NCI-H1092 treated with DMSO at 0.1 percent for 48 hours (cell line): ENCODE measurements at regions not wholly inside any gene's neighbourhood (a gene's known extent, or its start where the extent isn't known, plus 50 kb on each side); places are given as distances from the start of the nearest gene placed in this dataset.

Source experiments
- DNase-seq: peaks from one replicate; lab custom pipeline; 2025; lab: John Stamatoyannopoulos, UW

DNA sequence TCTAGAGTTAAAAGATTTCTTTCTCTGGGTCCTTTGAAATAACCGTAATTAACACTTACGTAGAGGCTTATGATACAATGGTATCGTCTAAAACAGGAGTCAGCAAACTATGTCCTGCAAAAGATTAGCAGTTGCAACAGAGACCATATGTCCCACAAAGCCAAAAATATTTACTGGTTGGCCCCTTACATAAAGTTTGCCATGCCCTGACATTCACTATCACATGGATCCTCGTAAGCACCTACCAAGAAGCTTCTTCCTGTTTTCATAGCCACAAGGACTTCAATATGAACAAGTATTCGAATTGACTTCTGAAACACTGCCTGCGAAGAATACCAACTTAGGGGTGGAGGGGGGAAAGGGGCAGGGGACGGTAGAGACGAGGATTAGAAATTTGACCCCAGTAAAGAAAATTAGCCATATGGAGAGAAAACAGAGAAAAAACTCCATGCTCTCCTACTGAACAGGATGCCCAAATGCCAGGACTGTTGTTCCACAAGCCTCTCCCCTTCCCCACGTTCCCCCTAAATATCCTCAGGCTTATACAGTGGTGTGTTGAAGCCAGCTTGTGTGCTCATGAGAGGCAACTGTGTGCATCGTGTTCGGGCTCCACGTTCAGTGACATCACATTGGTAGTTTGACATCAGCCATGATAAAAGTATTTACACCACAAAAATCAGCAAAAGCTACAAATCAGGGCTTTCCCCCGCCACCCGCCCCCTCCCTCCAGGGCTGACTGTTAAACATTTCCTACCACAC, 144.1 kb upstream of the HES1 start:
- no peak for DNase-seq

GRCh38 chr3:193992425-193993037, 143.4 kb upstream of the HES1 start:
- DNase-seq = no peak

DNA sequence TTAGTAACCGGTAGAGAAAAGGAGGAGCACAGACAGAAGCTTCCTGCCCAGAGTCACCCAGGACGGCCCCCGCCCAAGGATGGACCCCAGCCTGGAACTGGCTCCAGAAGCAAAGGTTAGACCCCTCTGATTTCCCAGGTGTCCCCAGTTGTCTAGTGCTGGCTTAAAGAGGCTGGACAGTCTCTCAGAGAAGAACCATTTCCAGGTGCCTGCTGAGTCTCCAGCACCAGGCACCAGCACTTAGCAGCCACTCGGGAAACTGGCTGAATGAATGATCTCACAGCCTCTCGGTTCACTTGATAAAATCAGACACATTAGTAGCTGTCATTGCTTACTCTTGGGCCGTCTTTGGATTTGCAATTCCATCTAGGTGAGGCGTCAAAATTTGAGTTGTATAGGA, 139.7 kb upstream of the HES1 start:
- no peak for DNase-seq

- DNase-seq = no peak
These were observed 139.3 kb upstream of the HES1 start for GRCh38 chr3:193996641-193997089.

DNA sequence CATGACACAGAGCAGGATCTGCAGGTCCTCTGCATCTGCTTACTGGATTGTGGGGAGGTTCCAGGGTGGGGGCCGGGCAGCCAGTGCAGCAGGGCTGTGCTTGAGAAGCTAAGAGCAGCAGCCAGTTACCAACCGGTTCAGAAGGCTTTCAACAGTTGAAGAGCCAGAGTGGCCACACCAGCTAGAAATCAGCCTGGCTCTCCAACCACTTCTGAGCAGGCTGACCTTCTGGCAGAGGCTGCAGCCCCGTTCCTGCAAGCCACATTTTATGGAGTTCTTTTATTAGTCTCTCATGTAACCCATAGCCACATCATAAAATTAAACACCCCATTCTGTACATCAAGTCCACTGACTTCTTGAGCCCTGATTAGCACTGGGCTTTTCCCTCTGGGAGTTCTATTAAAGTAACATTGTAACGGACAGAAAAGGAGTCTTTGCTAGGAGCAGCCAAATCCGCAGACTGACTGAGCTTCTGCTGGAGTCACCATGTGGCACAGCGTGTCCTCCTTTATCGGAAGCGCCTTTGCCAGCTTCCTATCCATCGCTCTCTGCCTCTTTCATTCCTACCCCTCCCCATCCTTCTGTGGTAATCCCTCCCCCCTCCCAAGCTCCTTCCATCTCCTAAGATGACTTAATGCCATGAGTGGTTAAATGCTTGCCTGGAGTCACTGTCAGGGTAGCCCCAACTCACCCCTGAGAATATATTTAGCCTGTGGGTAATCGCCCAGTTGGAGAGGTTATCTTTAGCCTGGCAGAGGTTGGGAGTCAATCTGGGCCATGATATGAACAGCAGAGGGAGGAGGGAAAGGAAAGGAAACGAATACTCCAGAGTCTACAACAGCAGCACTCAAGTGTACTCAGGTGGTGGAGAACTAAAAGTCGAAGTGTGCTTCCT, 138.5 kb upstream of the HES1 start:
- no peak for DNase-seq

- DNase-seq = no peak
These were observed 137.9 kb upstream of the HES1 start for GRCh38 chr3:193998123-193998448.

DNA sequence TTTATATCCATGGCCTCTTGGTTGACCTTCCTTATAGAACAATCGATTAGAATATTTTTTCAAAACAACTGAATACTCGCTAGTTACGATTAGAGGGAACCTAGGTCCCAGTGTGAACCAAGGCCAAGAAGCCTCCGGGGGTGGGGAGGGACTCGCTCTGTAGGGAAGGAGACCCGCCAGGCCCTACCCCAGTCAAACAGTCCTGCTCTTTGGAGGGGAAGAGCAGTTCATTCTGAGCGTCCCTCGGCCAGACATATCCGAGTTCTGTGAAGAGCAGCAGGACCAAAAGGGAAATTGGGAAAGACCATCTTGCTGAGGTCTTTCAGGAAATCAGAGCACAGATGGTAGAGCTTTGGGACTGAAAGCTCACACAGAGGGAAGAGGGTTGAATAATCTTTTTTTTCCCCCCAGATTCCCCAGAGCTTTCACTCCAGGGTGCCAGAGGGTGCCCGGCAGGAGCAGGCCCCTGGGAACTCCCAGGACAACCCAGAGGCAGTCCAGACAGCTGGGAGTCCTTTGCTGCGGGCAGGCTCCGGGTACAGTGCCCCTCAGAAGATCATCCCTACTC, 137.2 kb upstream of the HES1 start:
- no peak for DNase-seq

GRCh38 chr3:194000100-194000499, 135.8 kb upstream of the HES1 start:
- no peak for DNase-seq

- no peak for DNase-seq
These were observed 135.2 kb upstream of the HES1 start for GRCh38 chr3:194000712-194001111.

DNA sequence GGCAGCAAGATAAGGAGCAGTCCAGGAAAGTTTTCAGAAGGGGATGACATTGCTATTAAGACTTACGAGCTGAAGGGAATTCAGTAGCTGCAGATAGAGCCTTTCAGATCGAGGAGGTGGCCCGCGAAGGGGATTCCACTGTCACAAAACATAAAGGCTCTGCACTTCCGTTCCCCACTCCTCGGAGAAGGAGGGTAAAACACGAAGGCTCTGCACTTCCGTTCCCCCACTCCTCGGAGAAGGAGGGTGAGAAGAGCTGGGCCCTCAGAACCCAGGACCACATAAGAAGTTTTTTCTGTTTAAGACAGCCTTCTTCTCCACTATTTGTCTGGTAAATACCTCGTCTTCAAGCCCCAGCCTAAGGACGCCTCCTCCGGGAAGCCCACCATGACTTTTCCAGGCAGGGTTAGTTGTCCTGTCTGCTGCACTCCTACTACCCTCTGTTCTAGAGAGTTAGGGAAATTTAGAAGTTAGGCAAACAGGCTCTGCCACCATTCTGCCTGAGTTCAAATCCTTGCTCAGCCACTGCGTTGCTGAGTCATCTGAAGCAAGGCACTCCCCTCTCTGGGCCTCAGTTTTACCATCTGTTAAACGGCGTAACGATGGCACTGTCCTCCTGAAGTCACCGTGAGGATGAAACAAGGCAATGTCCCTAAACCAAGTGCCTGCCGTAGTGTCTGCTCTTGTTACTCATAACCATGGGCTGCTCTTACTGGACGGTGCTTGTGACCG, 134.1 kb upstream of the HES1 start:
- no peak for DNase-seq

GRCh38 chr3:194003114-194004057, 132.6 kb upstream of the HES1 start:
- DNase-seq = peak; percentile 67

- peak; percentile 24 for DNase-seq
These were observed 129.9 kb upstream of the HES1 start for GRCh38 chr3:194005930-194006501.

- DNase-seq = peak; percentile 11
These were observed 128.2 kb upstream of the HES1 start for GRCh38 chr3:194007592-194008337.

DNA sequence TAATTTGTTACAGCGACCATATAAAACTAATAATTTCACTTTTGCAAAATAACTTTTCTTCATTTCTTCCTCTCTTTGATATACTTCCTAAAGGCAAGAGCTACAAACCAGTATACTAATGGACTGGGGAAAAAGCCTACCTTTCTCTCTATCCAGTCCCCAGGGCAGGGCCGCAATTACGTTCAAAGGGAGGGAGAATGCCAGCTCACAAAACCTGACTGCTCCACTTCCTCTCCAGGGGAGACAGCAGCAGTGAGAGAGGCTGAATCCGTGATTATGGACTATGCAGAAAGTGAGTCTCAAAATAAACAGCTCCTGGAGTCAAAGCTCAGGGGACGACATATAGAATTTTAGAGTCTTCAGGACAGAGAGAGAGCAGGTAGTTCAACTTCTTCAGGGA, 126.9 kb upstream of the HES1 start:
- DNase-seq = no peak

DNA sequence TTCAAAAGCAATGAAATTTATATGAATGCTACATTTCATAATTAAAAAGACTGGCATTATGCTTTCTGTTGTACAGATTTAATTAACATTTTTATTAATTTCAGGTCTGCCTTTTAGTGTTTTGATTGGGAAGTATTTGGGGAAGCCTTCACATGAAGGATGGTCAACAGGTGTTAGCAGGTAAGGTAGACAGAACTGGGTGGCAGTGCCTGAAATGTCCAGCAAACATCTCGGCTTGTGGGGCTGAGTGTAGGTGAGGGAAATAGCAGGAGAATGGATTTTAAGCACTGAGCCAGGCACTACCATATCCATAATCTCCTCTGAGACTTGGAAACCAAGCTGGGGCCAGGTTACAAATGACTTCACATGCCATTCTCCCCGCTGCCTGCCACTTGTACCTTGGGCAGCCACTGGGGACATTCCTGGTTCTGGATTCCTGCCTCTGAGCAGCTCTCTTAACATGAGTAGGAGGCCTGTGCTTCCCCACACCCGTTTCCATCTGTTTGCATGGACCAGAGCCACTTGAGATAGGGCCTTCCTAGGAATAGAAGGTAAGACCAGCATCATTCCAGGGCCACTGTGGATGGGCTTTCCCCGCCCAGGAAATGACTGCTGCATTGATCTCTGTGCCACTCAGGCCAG, 125.9 kb upstream of the HES1 start:
- DNase-seq = no peak

DNA sequence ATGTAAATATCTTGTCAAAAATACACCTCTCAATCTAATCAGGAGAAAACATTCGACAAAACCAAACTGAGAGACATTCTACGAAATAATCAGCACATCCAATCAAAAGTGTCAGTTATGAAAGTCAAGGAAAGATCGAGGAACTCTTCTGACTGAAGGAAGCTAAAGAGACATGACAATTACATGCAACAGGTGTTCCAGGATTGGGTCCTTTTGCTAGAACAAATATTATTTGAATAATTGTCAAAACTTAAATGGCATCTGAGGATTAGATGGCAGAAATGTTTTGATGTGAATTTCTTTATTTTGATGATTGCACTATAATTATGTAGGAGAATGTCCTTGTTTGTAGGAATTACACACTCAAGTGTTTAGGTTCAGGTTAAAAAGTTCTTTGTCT, 124.1 kb upstream of the HES1 start:
- DNase-seq = no peak

DNA sequence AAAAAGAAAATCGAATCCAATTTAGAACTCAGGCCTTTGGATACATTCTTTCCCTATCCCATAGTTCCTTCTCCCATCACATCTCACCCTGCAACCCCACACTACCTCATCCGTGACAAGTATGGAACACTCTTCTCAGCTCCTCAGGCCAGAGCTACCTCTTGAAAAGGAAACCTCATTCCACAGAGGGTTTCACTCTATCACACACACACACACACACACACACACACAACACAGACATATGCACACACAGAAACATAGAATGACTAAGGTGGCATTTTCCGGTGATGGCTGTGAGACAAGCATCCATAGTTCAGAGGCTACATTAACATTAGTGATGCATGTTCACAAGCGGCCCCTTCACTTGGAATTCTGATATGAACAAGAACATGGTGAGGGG, 122.0 kb upstream of the HES1 start:
- no peak for DNase-seq

GRCh38 chr3:194014756-194015155, 121.2 kb upstream of the HES1 start:
- DNase-seq = no peak
